ENCODE measurements at regions not wholly inside any gene's neighbourhood (a gene's known extent, or its start where the extent isn't known, plus 50 kb on each side); places are given as distances from the start of the nearest gene placed in this dataset.

- H3K27me3 ChIP-seq, result no peaks in the 10 kb centered on the region
- no peak overlapping the region for H3K27ac ChIP-seq
- 30 to 58% methylated on average over 5 of the region's 5 CpGs for WGBS, 2 donors
- no peak for TF ChIP-seq POLR2AphosphoS5 (IDR thresholded peaks at IDR 0.05)
- TF ChIP-seq, protein P1, sequence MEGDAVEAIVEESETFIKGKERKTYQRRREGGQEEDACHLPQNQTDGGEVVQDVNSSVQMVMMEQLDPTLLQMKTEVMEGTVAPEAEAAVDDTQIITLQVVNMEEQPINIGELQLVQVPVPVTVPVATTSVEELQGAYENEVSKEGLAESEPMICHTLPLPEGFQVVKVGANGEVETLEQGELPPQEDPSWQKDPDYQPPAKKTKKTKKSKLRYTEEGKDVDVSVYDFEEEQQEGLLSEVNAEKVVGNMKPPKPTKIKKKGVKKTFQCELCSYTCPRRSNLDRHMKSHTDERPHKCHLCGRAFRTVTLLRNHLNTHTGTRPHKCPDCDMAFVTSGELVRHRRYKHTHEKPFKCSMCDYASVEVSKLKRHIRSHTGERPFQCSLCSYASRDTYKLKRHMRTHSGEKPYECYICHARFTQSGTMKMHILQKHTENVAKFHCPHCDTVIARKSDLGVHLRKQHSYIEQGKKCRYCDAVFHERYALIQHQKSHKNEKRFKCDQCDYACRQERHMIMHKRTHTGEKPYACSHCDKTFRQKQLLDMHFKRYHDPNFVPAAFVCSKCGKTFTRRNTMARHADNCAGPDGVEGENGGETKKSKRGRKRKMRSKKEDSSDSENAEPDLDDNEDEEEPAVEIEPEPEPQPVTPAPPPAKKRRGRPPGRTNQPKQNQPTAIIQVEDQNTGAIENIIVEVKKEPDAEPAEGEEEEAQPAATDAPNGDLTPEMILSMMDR (IDR thresholded peaks at IDR 0.05), result no peak
- TF ChIP-seq POLR2A (IDR thresholded peaks at IDR 0.05), result no peak
- no peak for TF ChIP-seq EP300 (IDR thresholded peaks at IDR 0.05)
- no peaks in the 10 kb centered on the region for H3K36me3 ChIP-seq
- peaks cover 0 to 7% (median 3%) of the 10 kb centered on the region in 4 donors for H3K4me1 ChIP-seq
- no peaks in the 10 kb centered on the region for H3K9me3 ChIP-seq
- DNase-seq (no peak), ATAC-seq (ENCODE audit: low FRiP score in 2 of 2) (no peak)
- no peak overlapping the region for H3K4me3 ChIP-seq
Observed at GRCh38 chr13:39254601-39255000, 216.3 kb downstream of the NHLRC3 start.

DNA sequence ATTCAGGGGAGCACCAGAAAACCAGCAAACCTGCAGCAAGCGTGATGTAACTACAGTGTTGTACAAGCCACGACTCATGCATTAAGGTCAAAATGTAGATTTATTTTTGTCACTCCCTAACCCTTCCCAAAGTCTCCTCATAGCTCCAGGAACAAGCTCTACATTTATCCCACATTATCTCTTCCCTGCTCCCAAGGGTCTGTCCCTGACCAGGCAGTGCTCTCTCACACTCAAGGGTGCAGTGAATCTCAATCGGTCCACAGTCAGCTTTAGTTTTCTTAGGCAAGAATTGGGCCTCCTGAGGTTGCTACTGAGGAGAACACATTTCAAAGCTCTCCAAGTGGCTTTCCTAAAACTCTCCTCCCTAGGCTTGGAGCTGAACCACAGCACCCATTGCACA lies 219.4 kb downstream of the NHLRC3 start:
- DNase-seq (no peak), ATAC-seq (ENCODE audit: low FRiP score in 2 of 2) (no peak)
- no peak overlapping the region for H3K27ac ChIP-seq
- no peaks in the 10 kb centered on the region for H3K27me3 ChIP-seq
- no peaks in the 10 kb centered on the region for H3K9me3 ChIP-seq
- peaks cover 4 to 26% (median 11%) of the 10 kb centered on the region in 4 donors for H3K4me1 ChIP-seq
- H3K36me3 ChIP-seq, result no peaks in the 10 kb centered on the region
- no peak overlapping the region for H3K4me3 ChIP-seq
- TF ChIP-seq, protein P1 (IDR thresholded peaks at IDR 0.05), result no peak
- no peak for TF ChIP-seq POLR2A (IDR thresholded peaks at IDR 0.05)
- TF ChIP-seq POLR2AphosphoS5 (IDR thresholded peaks at IDR 0.05), result no peak
- no peak for TF ChIP-seq EP300 (IDR thresholded peaks at IDR 0.05)
- WGBS, 2 donors, result 86 to 89% methylated on average over 3 of the region's 3 CpGs

GRCh38 chr13:39259371-39260140 lies 221.3 kb downstream of the NHLRC3 start:
- WGBS, 2 donors, result 15 to 27% methylated on average over 2 of the region's 2 CpGs
- ATAC-seq (ENCODE audit: low FRiP score in 2 of 2), result no peak
- TF ChIP-seq POLR2AphosphoS5 (IDR thresholded peaks at IDR 0.05) (no peak), POLR2A (IDR thresholded peaks at IDR 0.05) (no peak), EP300 (IDR thresholded peaks at IDR 0.05) (peak in 1 of 4 donors; percentile 42)
- TF ChIP-seq, protein P1 (IDR thresholded peaks at IDR 0.05), result no peak
- Histone ChIP-seq H3K36me3 (no peaks in the 10 kb centered on the region), H3K27ac (peak overlapping the region in 2 of 4 donors; percentile 13 to 34), H3K4me3 (no peak overlapping the region), H3K4me1 (peaks cover 4 to 32% (median 12%) of the 10 kb centered on the region in 4 donors), H3K9me3 (no peaks in the 10 kb centered on the region), H3K27me3 (no peaks in the 10 kb centered on the region)
- DNase-seq, result no peak

DNA sequence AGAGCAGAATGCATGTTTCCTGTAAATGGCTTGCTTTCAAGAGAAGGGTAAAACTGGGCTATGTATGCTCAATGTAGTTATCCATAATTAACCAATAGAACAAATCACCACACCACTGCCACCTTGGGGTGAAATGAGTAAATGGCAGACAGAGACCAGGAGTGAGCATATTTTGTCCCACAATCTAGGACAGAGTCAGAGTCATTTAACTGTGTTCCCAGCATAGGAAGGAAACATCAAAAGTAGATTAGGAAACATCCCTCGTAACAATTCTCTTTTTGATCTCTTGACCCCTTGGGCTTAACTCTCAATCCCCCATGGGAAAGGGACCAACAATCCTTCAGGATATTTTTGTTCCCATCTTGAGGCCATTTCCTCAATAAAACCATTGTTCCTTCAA lies 224.8 kb downstream of the NHLRC3 start:
- H3K4me3 ChIP-seq, result no peak overlapping the region
- TF ChIP-seq, protein P1 (IDR thresholded peaks at IDR 0.05), result peak; percentile 43 to 73 (median 60)
- TF ChIP-seq POLR2A (IDR thresholded peaks at IDR 0.05) (no peak), EP300 (IDR thresholded peaks at IDR 0.05) (peak in 2 of 4 donors; percentile 19 to 57)
- no peaks in the 10 kb centered on the region for H3K36me3 ChIP-seq
- no peak for DNase-seq
- H3K4me1 ChIP-seq, result peaks cover 4 to 29% (median 12%) of the 10 kb centered on the region in 4 donors
- H3K27me3 ChIP-seq, result no peaks in the 10 kb centered on the region
- WGBS, 2 donors, result 3 to 11% methylated on average over 1 of the region's 1 CpG
- peak; percentile 65 to 88 for ATAC-seq (ENCODE audit: low FRiP score in 2 of 2)
- H3K9me3 ChIP-seq, result no peaks in the 10 kb centered on the region
- H3K27ac ChIP-seq, result peak overlapping the region in 3 of 4 donors; percentile 15 to 64 (median 35)

GRCh38 chr13:39263531-39263930 lies 225.3 kb downstream of the NHLRC3 start:
- DNase-seq, result no peak
- no peak for ATAC-seq (ENCODE audit: low FRiP score in 2 of 2)
- Histone ChIP-seq H3K27me3 (no peaks in the 10 kb centered on the region), H3K27ac (no peak overlapping the region), H3K4me3 (no peak overlapping the region), H3K36me3 (no peaks in the 10 kb centered on the region), H3K4me1 (peaks cover 4 to 29% (median 12%) of the 10 kb centered on the region in 4 donors), H3K9me3 (no peaks in the 10 kb centered on the region)
- no peak for TF ChIP-seq POLR2AphosphoS5 (IDR thresholded peaks at IDR 0.05)
- TF ChIP-seq EP300 (IDR thresholded peaks at IDR 0.05), result no peak
- TF ChIP-seq POLR2A (IDR thresholded peaks at IDR 0.05), result no peak
- TF ChIP-seq, protein P1 (IDR thresholded peaks at IDR 0.05), result no peak
- 40 to 58% methylated on average over 2 of the region's 2 CpGs for WGBS, 2 donors
